Gastrocnemius medialis (tissue), 4 donors: ENCODE measurements at regions not wholly inside any gene's neighbourhood (a gene's known extent, or its start where the extent isn't known, plus 50 kb on each side); places are given as distances from the start of the nearest gene placed in this dataset.

Experiments used
- ATAC-seq, 2 donors: fragments of 150-250 bp; one replicate each; pipeline ENCODE4 v1.9.1; 2016
- DNase-seq, 2 donors: peaks; one replicate each; pipeline ENCODE4 v3.0.0-alpha.2; 2019
- H3K27ac ChIP-seq, 4 donors: fragments of 200-600 bp; sonication (generic); 1 replicate in 1 of 4; 2 replicates in 3 of 4; pipeline ENCODE4 v1.5.1; 2016 to 2018; ENCODE audit warnings: mild to moderate bottlenecking in 2 of 4, moderate library complexity in 1 of 4
- H3K27me3 ChIP-seq, 3 donors: fragments of 200-600 bp; sonication (generic) in 2 of 3; 1 replicate in 1 of 3; 2 replicates in 2 of 3; pipeline versions ENCODE4 v1.5.1 to v1.6.0; 2016 to 2019; ENCODE audit warnings: mild to moderate bottlenecking in 1 of 3, moderate library complexity in 1 of 3
- H3K36me3 ChIP-seq, 2 donors: fragments of 200-600 bp; sonication (generic) in 1 of 2; one replicate each; pipeline ENCODE4 v1.5.1; 2017 to 2018
- H3K4me1 ChIP-seq, 2 donors: fragments of 200-600 bp; sonication (generic) in 1 of 2; one replicate each; pipeline ENCODE4 v1.5.1; 2016 to 2017; ENCODE audit warnings: mild to moderate bottlenecking in 2 of 2
- H3K4me3 ChIP-seq, 4 donors: fragments of 200-600 bp; sonication (generic) in 3 of 4; 1 replicate in 1 of 4; 2 replicates in 3 of 4; pipeline ENCODE4 v1.5.1; 2016 to 2019; ENCODE audit warnings: mild to moderate bottlenecking in 2 of 4
- H3K9me3 ChIP-seq, 3 donors: fragments of 200-600 bp; sonication (generic) in 2 of 3; 1 replicate in 1 of 3; 2 replicates in 2 of 3; pipeline ENCODE4 v1.5.1; 2016 to 2019
- POLR2A ChIP-seq, 2 donors: fragments of 450-650 bp; IDR thresholded peaks; one replicate each; pipeline ENCODE4 v1.6.1; 2017; ENCODE audit warnings: antibody characterized with exemption in 2 of 2, mild to moderate bottlenecking in 2 of 2, moderate library complexity in 2 of 2
- in situ Hi-C, 4 donors: fragments of 200-750 bp; cut with MboI; loops; one replicate each; pipeline versions ENCODE4 v1.15.0 to v1.8.0; 2017; ENCODE audit warnings: low sequenced_read_pairs in 4 of 4
- intact Hi-C: fragments of 100-400 bp; cut with DNase I; formaldehyde crosslinking; loops from one replicate; pipeline ENCODE4 v1.15.1; 2023; ENCODE audit warnings: low total_unique reads
- TF ChIP-seq, protein P1 (sequence below), 5 experiments: fragments of 450-650 bp in 3 of 5; fragments of 200-600 bp in 2 of 5; sonication (generic) in 2 of 5; IDR thresholded peaks in 4 of 5; conservative IDR thresholded peaks in 1 of 5; 1 replicate in 4 of 5; 2 replicates in 1 of 5; pipeline ENCODE4 v1.5.1; 2016 to 2019; ENCODE audit warnings: antibody characterized with exemption in 5 of 5, mild to moderate bottlenecking in 3 of 5, moderate library complexity in 3 of 5

DNA sequence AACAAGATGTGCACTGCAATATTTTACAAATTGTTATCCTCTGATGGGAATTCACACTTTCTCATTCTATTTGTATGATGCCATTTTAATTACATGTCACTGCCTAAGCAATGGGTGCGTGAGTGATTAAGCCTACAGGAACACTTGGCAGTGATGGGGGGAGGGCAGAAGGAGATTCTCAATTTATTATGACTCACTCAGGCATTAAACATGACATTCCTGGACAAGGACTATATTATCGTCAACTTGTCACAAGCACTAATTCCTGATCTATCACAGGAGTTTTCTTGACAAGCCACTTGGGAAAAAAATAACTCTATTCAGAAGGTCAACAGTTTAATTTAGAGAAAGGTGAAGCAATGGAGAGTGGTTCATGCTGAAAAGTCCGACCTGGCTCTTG, 556.8 kb downstream of the NSUN3 start:
- intact Hi-C loops: no loop called here
- no peaks in the 10 kb centered on the region for H3K9me3 ChIP-seq
- no peaks in the 10 kb centered on the region for H3K4me1 ChIP-seq
- ATAC-seq: no peak
- DNase-seq: no peak
- no peak overlapping the region for H3K27ac ChIP-seq
- no peak overlapping the region for H3K4me3 ChIP-seq
- no peaks in the 10 kb centered on the region for H3K27me3 ChIP-seq
- no peaks in the 10 kb centered on the region for H3K36me3 ChIP-seq
- in situ Hi-C loops: no loop called here
- TF ChIP-seq, protein P1, sequence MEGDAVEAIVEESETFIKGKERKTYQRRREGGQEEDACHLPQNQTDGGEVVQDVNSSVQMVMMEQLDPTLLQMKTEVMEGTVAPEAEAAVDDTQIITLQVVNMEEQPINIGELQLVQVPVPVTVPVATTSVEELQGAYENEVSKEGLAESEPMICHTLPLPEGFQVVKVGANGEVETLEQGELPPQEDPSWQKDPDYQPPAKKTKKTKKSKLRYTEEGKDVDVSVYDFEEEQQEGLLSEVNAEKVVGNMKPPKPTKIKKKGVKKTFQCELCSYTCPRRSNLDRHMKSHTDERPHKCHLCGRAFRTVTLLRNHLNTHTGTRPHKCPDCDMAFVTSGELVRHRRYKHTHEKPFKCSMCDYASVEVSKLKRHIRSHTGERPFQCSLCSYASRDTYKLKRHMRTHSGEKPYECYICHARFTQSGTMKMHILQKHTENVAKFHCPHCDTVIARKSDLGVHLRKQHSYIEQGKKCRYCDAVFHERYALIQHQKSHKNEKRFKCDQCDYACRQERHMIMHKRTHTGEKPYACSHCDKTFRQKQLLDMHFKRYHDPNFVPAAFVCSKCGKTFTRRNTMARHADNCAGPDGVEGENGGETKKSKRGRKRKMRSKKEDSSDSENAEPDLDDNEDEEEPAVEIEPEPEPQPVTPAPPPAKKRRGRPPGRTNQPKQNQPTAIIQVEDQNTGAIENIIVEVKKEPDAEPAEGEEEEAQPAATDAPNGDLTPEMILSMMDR (IDR thresholded peaks at IDR 0.05 in 4 of 5, conservative IDR thresholded peaks at IDR 0.05 in 1 of 5): no peak
- no peak for TF ChIP-seq POLR2A (IDR thresholded peaks at IDR 0.05)

DNA sequence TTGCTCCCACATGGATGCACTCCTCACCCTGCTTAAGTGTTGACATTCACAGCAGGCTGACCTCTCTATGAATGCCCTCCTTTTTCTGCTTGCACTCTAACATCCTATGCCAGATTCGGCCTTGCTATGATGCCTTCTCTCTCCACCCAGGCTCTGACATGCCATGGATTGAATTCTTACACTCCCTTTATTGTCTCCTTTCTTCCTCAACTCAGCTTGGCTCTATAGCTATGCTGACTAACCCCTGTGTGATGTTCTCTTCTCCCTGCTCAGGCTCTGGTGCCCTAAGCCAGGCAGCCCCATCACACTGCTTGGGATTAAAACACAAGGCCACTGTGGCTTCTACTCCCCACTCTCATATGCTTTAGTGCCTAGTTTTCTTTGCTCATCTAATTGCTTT, 563.7 kb downstream of the NSUN3 start:
- Histone ChIP-seq H3K4me1 (no peaks in the 10 kb centered on the region), H3K4me3 (no peak overlapping the region), H3K27ac (no peak overlapping the region), H3K36me3 (no peaks in the 10 kb centered on the region), H3K9me3 (no peaks in the 10 kb centered on the region), H3K27me3 (no peaks in the 10 kb centered on the region)
- DNase-seq: no peak
- no peak for ATAC-seq
- TF ChIP-seq POLR2A (IDR thresholded peaks at IDR 0.05): no peak
- TF ChIP-seq, protein P1 (IDR thresholded peaks at IDR 0.05 in 4 of 5, conservative IDR thresholded peaks at IDR 0.05 in 1 of 5): no peak
- in situ Hi-C loops (no loop called here), intact Hi-C loops (no loop called here)

DNA sequence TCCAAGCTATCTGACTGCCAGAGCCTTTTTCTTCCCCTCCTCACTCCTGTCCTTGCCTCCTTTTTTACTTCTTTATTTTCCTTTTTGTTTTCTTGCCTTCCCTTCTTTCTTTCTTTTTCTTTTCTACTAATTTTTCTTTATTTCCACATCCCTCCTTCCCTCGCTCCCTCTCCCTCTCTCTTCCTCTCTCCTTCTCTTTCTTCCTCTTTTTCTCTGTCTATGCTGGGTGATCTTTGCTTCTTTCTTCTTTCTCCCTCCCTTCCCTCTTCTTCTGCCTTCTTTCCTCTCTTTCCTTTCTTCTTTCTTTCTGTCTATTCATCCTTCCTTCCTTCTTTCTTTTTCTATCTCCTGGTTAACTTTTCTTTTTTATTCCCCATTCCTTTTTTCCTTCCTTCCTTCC, 564.8 kb downstream of the NSUN3 start:
- H3K27me3 ChIP-seq: no peaks in the 10 kb centered on the region
- ATAC-seq (no peak), DNase-seq (no peak)
- intact Hi-C loops (no loop called here), in situ Hi-C loops (no loop called here)
- TF ChIP-seq, protein P1 (IDR thresholded peaks at IDR 0.05 in 4 of 5, conservative IDR thresholded peaks at IDR 0.05 in 1 of 5): no peak
- no peak for TF ChIP-seq POLR2A (IDR thresholded peaks at IDR 0.05)
- no peaks in the 10 kb centered on the region for H3K4me1 ChIP-seq
- no peaks in the 10 kb centered on the region for H3K9me3 ChIP-seq
- H3K36me3 ChIP-seq: no peaks in the 10 kb centered on the region
- H3K27ac ChIP-seq: no peak overlapping the region
- H3K4me3 ChIP-seq: no peak overlapping the region

DNA sequence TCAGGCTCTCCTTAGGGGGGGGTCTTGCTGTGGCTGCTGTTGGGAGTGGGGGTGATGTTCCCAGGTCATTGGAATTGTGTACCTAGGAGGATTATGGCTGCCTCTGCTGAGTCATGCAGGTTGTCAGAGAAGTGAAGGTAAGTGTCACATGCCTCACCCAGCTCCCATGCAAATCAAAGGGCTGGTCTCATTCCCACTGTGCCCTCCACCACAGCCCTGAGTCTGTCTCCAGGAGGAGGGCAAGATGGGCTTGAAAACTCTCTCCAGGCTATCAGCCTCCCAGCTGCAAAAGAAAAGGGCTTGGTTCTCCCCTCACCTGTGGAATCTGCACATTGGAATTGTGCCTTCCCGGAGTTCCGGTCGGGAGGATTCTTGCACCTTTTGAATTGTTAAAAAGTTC, 580.5 kb downstream of the NSUN3 start:
- TF ChIP-seq, protein P1 (IDR thresholded peaks at IDR 0.05 in 4 of 5, conservative IDR thresholded peaks at IDR 0.05 in 1 of 5): no peak
- TF ChIP-seq POLR2A (IDR thresholded peaks at IDR 0.05): no peak
- H3K4me3 ChIP-seq: no peak overlapping the region
- H3K27ac ChIP-seq: no peak overlapping the region
- ATAC-seq: no peak
- H3K9me3 ChIP-seq: no peaks in the 10 kb centered on the region
- no peaks in the 10 kb centered on the region for H3K4me1 ChIP-seq
- DNase-seq: no peak
- in situ Hi-C loops (no loop called here), intact Hi-C loops (no loop called here)
- no peaks in the 10 kb centered on the region for H3K36me3 ChIP-seq
- H3K27me3 ChIP-seq: no peaks in the 10 kb centered on the region

DNA sequence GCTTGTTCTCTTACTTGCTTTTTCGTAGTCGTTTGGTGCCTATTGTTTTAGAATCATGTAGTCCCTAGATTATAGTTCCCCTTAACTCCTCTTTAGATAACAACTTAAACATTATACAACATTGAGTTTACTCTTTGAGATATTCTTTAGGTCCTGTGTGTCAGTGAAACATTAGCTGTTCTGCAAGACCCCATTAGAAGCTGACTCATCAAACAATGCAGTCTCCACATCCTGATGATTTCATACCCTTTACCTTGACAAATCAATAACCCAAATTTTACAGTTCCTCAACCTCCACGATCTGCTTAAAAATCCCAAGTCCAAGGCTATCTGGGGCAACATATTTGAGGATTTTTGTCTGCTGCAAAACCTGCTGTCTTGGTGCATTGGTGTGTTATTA, 582.9 kb downstream of the NSUN3 start:
- DNase-seq (no peak), ATAC-seq (no peak)
- intact Hi-C loops (no loop called here), in situ Hi-C loops (no loop called here)
- TF ChIP-seq, protein P1 (IDR thresholded peaks at IDR 0.05 in 4 of 5, conservative IDR thresholded peaks at IDR 0.05 in 1 of 5): no peak
- no peak for TF ChIP-seq POLR2A (IDR thresholded peaks at IDR 0.05)
- Histone ChIP-seq H3K4me1 (no peaks in the 10 kb centered on the region), H3K9me3 (no peaks in the 10 kb centered on the region), H3K27ac (no peak overlapping the region), H3K27me3 (no peaks in the 10 kb centered on the region), H3K36me3 (no peaks in the 10 kb centered on the region), H3K4me3 (no peak overlapping the region)
